ENCODE measurements at regions not wholly inside any gene's neighbourhood (a gene's known extent, or its start where the extent isn't known, plus 50 kb on each side); places are given as distances from the start of the nearest gene placed in this dataset.
"Not testable (repeated sequence)": the region's sequence is repeated elsewhere in the genome, so short reads cannot be mapped to it uniquely, and the experiment has no call there.

DNA sequence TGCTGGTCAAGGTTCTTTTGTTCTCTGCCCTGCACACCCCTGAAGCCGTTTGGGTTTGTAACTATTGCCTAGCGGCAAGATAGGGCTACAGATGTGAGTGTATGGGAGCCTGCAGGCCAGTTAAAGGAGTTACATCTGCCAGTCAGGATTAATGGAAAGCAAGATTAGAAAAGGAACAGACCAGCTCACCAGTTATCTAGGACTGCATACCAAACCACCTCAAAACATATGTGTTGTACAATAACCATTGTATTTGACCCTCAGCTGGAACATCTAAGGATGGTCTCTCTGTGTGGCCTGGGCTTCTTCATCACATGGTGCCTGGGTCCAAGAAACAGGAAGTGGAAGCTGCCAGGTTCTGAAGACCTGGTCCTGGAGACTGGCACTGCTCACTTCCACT, 52.5 kb upstream of the FBXO28 start:
- DNase-seq (ENCODE audit: low spot score) = no peak

DNA sequence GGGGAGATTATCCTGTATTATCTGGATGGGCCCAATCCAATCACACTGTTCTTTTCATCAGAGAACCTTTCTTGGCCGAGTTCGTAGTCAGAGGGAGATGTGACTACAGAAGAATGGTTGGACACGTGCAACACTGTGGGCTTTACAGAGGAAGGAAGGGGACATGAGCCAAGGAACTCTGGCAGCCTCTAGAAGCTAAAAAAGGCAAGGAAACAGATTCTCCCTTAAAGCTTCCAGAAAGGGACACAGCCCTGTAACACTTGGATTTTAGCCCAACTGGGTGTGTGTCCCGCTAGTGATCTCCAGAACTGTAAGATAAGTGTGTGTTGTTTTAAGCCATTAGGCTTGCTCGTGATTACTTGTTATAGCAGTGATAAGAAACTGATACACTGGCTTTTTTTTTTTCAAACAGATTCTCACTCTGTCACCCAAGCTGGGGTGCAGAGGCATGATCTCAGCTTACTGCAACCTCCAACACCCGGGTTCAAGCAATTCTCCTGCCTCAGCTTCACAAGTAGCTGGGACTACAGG, 53.9 kb upstream of the FBXO28 start:
- no peak for DNase-seq (ENCODE audit: low spot score)

DNA sequence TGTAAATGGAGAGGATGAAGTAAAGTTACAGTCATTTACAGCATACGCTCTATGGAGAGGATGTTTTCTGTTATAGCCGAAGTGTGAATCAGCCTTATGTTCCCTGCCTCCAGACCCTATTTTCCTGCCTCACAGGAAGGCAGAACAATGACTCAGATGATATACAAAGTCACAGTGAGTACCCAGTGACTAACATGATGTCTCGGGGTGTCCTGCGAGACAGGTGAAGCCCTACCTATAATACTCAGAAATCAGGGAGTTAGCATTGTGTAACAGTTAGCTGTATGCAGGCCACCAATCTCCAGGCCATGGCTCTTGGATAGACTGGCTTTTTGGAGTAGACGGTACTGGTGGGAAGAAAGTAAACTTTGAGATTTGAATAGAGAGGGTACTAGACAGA, 55.6 kb upstream of the FBXO28 start:
- DNase-seq (ENCODE audit: low spot score) = no peak

- DNase-seq (ENCODE audit: low spot score) = no peak
These were observed 56.3 kb upstream of the FBXO28 start for GRCh38 chr1:224057461-224058199.

DNA sequence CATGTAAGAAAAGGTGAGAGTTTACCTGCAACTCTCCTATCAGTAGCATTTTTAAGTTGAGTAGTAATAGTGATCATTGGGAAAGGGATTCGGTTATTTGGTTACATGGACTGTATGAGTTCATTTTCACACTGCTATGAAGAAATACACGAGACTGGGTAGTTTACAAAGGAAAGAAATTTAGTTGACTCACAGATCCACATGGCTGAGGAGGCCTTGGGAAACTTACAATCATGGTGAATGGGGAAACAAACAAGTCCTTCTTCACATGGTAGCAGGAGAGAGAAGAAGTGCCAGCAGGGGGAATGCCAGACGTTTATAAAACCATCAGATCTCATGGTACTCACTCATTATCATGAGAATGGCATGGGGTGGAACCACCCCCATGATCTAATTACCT, 59.3 kb upstream of the FBXO28 start:
- DNase-seq (ENCODE audit: low spot score) = no peak

DNA sequence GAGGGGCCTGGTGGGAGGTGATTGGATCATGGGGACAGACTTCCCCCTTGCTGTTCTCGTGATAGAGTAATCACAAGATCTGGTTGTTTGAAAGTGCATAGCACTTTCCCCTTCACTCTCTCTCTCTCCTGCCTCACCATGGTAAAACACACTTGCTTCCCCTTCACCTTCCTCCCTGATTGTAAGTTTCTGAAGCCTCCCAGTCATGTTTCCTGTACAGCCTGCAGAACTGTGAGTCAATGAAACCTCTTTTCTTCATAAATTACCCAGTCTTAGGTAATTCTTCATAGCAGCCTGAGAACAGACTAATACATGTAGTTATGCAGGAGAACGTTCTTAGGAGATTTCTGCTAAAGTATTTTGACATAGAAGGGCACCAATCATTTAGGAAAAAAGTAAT, 59.9 kb upstream of the FBXO28 start:
- no peak for DNase-seq (ENCODE audit: low spot score)

DNA sequence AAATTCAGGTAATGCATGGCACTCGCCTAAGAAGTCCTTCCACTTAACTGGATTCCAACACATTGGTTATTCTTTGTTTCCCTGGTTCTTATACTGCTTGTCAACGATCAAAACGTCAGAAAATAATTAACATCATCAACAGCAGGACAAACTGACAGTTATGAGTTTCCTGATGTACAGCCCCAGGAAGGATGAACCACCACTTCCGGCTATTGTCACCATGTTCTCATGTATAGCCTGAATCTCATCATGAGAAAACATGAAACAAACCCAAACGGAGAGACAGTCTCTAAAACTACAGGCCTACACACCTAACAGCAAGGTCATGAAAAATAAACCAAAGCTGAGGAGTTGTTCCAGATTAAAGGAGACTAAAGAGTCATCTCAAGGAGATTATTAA, 60.5 kb upstream of the FBXO28 start:
- DNase-seq (ENCODE audit: low spot score) = no peak

- no peak for DNase-seq (ENCODE audit: low spot score)
These were observed 61.1 kb upstream of the FBXO28 start for GRCh38 chr1:224052772-224053171.

DNA sequence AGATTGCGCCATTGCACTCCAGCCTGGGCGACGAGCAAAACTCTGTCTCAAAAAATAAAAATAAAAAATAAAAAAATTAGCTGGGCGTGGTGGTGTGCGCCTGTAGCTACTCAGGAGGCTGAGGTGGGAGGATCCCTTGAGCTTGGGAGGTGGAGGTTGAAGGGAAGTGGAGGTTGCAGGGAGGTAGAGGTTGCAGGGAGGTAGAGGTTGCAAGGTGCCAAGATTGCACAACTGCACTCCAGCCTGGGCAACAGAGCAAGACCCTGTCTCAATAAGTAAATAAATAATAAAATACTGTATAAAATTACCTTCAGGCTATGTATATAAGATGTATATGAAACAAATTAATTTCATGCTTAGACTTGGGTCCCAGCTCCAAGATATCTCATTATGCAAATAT, 62.1 kb upstream of the FBXO28 start:
- not testable (repeated sequence) for DNase-seq (ENCODE audit: low spot score)

GRCh38 chr1:224051086-224051406, 62.9 kb upstream of the FBXO28 start:
- DNase-seq (ENCODE audit: low spot score) = no peak

GRCh38 chr1:224047538-224047937, 66.4 kb upstream of the FBXO28 start:
- DNase-seq (ENCODE audit: low spot score) = no peak

DNA sequence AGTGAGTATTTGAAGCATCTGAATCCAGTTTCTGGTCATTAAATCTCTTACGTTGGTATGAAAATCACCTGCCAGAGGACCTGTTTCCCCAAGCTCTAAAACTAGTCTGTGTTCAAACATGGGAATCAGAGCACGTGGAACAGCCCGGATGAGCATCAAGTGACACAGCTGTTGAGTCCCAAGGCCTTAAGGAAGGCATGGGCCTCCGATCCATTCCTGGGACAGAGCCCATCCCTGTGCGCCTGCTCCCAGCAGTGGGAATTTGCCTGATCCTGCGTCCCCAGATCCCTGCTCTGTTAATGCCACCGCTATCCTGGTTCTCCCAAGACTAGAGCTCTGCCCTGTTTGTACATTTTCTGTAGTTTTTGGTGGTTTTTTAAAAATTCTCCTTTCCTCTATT, 68.4 kb upstream of the FBXO28 start:
- no peak for DNase-seq (ENCODE audit: low spot score)

DNA sequence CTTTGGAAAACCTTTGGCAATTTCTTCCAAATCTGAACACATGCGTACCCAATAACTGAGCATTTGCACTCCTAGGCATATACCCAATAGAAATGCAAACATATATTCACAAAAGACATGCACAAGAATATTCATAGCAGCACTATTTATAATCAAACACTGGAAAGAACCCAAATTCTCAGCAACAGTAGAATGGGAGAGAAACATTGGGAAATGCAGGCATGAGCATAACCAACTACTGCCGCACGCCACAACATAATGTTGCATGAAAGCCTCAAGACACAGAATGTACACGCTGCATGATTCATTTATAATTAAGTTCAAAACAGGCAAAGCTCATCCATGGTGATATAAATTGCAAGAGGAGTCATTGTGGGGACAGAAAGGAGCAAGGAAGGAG, 69.5 kb upstream of the FBXO28 start:
- no peak for DNase-seq (ENCODE audit: low spot score)

DNA sequence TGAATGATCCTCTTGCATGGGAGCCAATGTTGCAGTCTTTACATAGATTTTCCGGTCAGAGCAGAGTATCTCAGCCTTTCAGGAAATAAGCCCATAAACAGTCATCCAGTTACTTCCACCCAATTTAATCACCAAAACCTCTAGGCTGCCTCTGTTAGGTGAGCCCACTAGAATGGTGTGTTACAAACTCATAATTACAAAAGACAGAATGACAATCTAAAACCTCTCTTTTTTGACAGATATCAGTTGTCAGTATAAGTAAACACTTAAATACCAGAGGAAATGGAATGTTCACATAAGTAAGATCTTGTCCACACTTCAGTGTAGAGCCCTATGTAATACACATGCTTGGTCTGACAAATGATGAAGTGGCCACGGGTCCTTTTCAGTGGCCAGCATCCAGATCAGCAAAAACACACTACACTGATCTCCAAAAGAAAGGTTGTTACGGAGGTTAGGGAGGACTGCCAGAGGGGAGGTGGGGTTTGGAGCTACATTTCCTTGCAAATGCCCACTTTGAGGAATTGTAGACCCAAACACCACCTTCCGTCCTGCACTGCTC, 71.3 kb upstream of the FBXO28 start:
- DNase-seq (ENCODE audit: low spot score) = no peak

GRCh38 chr1:224041032-224041431, 72.9 kb upstream of the FBXO28 start:
- DNase-seq (ENCODE audit: low spot score) = no peak

GRCh38 chr1:224040423-224040822, 73.5 kb upstream of the FBXO28 start:
- DNase-seq (ENCODE audit: low spot score) = not testable (repeated sequence)

- DNase-seq (ENCODE audit: low spot score) = not testable (repeated sequence)
These were observed 73.9 kb upstream of the FBXO28 start for GRCh38 chr1:224040006-224040405.

DNA sequence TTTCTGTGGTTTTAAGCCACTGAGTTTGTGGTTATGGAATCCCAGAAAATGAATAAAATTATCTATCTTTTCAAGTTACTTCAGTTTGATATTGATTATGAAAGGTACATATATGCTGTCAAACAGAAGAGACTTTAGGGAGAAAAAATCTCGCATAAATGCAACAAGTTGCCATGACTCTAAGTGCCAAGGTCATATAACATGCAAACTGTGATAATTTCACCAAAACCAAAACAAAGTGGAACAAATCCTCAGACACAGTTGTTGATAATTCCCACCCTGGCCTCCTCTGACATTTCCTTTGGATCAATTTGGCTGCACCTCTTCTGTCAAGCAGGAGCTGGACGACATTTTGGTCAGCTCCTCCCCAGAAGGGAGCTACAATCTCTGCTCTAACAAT, 75.1 kb upstream of the FBXO28 start:
- DNase-seq (ENCODE audit: low spot score) = not testable (repeated sequence)

DNA sequence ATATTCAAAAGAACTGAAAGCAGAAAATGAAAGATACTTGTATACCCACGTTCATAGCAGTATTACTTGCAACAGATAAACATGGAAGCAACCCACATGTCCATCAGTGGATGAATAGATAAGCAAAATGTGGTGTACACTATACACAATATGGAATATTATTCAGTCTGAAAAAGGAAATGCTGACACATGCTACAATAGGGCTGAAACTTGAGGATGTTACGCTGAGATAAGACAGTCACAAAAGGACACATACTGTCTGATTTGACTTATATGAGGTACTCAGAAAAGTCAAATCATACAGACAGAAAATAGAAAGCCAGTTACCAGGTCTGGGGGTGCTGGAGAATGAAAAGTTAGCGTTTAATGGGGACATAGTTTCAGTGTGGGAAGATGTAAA, 76.5 kb upstream of the FBXO28 start:
- DNase-seq (ENCODE audit: low spot score) = not testable (repeated sequence)

DNA sequence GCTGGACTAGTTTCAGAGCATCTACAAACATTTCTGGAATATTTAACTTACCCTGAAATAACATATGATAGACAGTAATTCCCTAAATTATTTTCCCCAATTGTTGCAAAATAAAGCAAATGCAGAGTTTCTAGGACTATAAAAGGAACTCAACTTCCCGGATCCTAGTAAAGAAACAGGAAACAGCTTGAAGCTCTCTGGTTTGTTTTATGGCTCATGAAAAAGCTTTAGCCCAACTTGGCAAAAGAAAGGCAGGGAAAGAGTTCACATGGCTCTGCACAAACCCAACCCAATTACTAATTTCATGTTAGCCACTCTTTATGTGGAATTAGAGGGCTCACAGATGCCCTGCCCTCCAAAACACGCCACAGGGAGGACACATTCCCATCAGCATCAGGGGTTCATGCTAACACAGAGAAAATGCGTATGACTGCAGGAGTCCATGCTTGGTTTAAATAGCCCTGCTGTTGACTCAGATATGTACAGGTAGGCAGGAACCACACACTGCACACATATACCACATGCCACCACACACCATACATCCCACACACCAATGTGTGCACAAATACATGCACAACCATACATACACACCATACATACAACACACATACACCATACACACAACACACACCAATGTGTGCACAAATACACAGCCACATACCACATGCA, 81.2 kb upstream of the FBXO28 start:
- DNase-seq (ENCODE audit: low spot score) = not testable (repeated sequence)

GRCh38 chr1:224031986-224032385, 81.9 kb upstream of the FBXO28 start:
- not testable (repeated sequence) for DNase-seq (ENCODE audit: low spot score)

- DNase-seq (ENCODE audit: low spot score) = not testable (repeated sequence)
These were observed 83.7 kb upstream of the FBXO28 start for GRCh38 chr1:224030257-224030656.
